ENCODE measurements at regions not wholly inside any gene's neighbourhood (a gene's known extent, or its start where the extent isn't known, plus 50 kb on each side); places are given as distances from the start of the nearest gene placed in this dataset.

GRCh38 chr3:86634361-86634760 lies 356.6 kb downstream of the VGLL3 start:
- Histone ChIP-seq H3K27me3 (ENCODE audit: insufficient read depth, poor library complexity, severe bottlenecking) (no peaks in the 10 kb centered on the region), H3K4me3 (replicated peaks; ENCODE audit: insufficient read depth, low read length) (no peak overlapping the region), H3K27ac (replicated peaks) (no peak overlapping the region)
- no peak for TF ChIP-seq SPI1 (IDR thresholded peaks at IDR 0.05; ENCODE audit: borderline replicate concordance, low read depth)
- TF ChIP-seq CTCF (IDR thresholded peaks at IDR 0.05; ENCODE audit: insufficient read depth, low read length) = no peak
- no peak for TF ChIP-seq REST (IDR thresholded peaks at IDR 0.05; ENCODE audit: insufficient replicate concordance, low read depth)
- no peak for TF ChIP-seq POLR2AphosphoS5 (IDR thresholded peaks at IDR 0.05; ENCODE audit: low read depth)
- TF ChIP-seq GABPA (IDR thresholded peaks at IDR 0.05; ENCODE audit: low read depth) = no peak
- no peak for DNase-seq (ENCODE audit: low read depth in 1 of 2, low spot score in 1 of 2)

- Histone ChIP-seq H3K27me3 (ENCODE audit: insufficient read depth, poor library complexity, severe bottlenecking) (no peaks in the 10 kb centered on the region), H3K27ac (replicated peaks) (no peak overlapping the region), H3K4me3 (replicated peaks; ENCODE audit: insufficient read depth, low read length) (no peak overlapping the region)
- no peak for DNase-seq (ENCODE audit: low read depth in 1 of 2, low spot score in 1 of 2)
- TF ChIP-seq REST (IDR thresholded peaks at IDR 0.05; ENCODE audit: insufficient replicate concordance, low read depth) (no peak), POLR2AphosphoS5 (IDR thresholded peaks at IDR 0.05; ENCODE audit: low read depth) (no peak), GABPA (IDR thresholded peaks at IDR 0.05; ENCODE audit: low read depth) (no peak), SPI1 (IDR thresholded peaks at IDR 0.05; ENCODE audit: borderline replicate concordance, low read depth) (no peak), CTCF (IDR thresholded peaks at IDR 0.05; ENCODE audit: insufficient read depth, low read length) (no peak)
These were observed 361.4 kb downstream of the VGLL3 start for GRCh38 chr3:86629511-86629910.

GRCh38 chr3:86624192-86624591 lies 366.8 kb downstream of the VGLL3 start:
- Histone ChIP-seq H3K4me3 (replicated peaks; ENCODE audit: insufficient read depth, low read length) (no peak overlapping the region), H3K27ac (replicated peaks) (no peak overlapping the region), H3K27me3 (ENCODE audit: insufficient read depth, poor library complexity, severe bottlenecking) (no peaks in the 10 kb centered on the region)
- no peak for DNase-seq (ENCODE audit: low read depth in 1 of 2, low spot score in 1 of 2)
- TF ChIP-seq CTCF (IDR thresholded peaks at IDR 0.05; ENCODE audit: insufficient read depth, low read length) (no peak), SPI1 (IDR thresholded peaks at IDR 0.05; ENCODE audit: borderline replicate concordance, low read depth) (no peak)

- no peak for TF ChIP-seq POLR2AphosphoS5 (IDR thresholded peaks at IDR 0.05; ENCODE audit: low read depth)
- TF ChIP-seq CTCF (IDR thresholded peaks at IDR 0.05; ENCODE audit: insufficient read depth, low read length) = no peak
- TF ChIP-seq SPI1 (IDR thresholded peaks at IDR 0.05; ENCODE audit: borderline replicate concordance, low read depth) = no peak
- no peak for TF ChIP-seq GABPA (IDR thresholded peaks at IDR 0.05; ENCODE audit: low read depth)
- TF ChIP-seq REST (IDR thresholded peaks at IDR 0.05; ENCODE audit: insufficient replicate concordance, low read depth) = no peak
- Histone ChIP-seq H3K4me3 (replicated peaks; ENCODE audit: insufficient read depth, low read length) (no peak overlapping the region), H3K27me3 (ENCODE audit: insufficient read depth, poor library complexity, severe bottlenecking) (no peaks in the 10 kb centered on the region), H3K27ac (replicated peaks) (no peak overlapping the region)
- no peak for DNase-seq (ENCODE audit: low read depth in 1 of 2, low spot score in 1 of 2)
These were observed 372.2 kb downstream of the VGLL3 start for GRCh38 chr3:86618706-86619105.

Measured in HL-60 (cell line).